GM12878 (cell line): ENCODE measurements at regions not wholly inside any gene's neighbourhood (a gene's known extent, or its start where the extent isn't known, plus 50 kb on each side); places are given as distances from the start of the nearest gene placed in this dataset.

Source experiments
- ATAC-seq: fragments of 200-7000 bp; cut with Tn5 transposase; 3 replicates; pipeline ENCODE4 v1.9.1; 2020; ENCODE audit warnings: mild to moderate bottlenecking, moderate library complexity
- BruUV-seq: library from RNA; stranded (reverse); fragments of 400-500 nt; replicated peaks from 2 replicates; lab custom pipeline; 2021; lab: Mats Ljungman, UMichigan
- CTCF ChIA-PET: fragments of 300-600 bp; sonication (Branson Sonifier 250); formaldehyde crosslinking; extraction: SDS; loops from one replicate; lab custom pipeline; 2021; ENCODE audit warnings: inconsistent platforms; lab: Yijun Ruan, JAX
- POLR2A ChIA-PET: fragments of 350-600 bp; formaldehyde crosslinking; extraction: SDS; loops from one replicate; lab custom pipeline; 2021; ENCODE audit warnings: inconsistent platforms; lab: Charles Lee
- RAD21 ChIA-PET: fragments of 300-600 bp; sonication (Branson Sonifier 250); formaldehyde crosslinking; loops from one replicate; lab custom pipeline; 2023; ENCODE audit warnings: antibody characterized with exemption; ENCODE audit not compliant: unreplicated experiment; lab: Charles Lee
- SMC1A ChIA-PET: fragments of 300-600 bp; sonication (Branson Sonifier 250); formaldehyde crosslinking; loops from one replicate; lab custom pipeline; 2023; ENCODE audit not compliant: unreplicated experiment, uncharacterized antibody; lab: Charles Lee
- DNase-seq: peaks from one replicate; pipeline ENCODE4 v3.0.0-alpha.2; 2011; ENCODE audit warnings: low read depth, low spot score
- FAIRE-seq: peaks from 3 replicates; lab custom pipeline; 2011; peaks lifted over from hg19 to GRCh38; lab: Jason Lieb, UNC
- H2AFZ ChIP-seq: 2 replicates; pipeline ENCODE4 v1.6.0; 2011; ENCODE audit warnings: low read depth, low read length, control low read depth; ENCODE audit not compliant: control insufficient read depth
- H3K27ac ChIP-seq: 2 replicates; pipeline ENCODE4 v1.5.1; 2011; ENCODE audit warnings: control low read depth; ENCODE audit not compliant: control insufficient read depth, insufficient read depth
- H3K27me3 ChIP-seq, 2 experiments: replicated peaks in 1 of 2; 2 replicates each; pipeline versions ENCODE4 v1.6.0 to v1.6.1; 2011; ENCODE audit warnings: low read length in 1 of 2; ENCODE audit not compliant: control insufficient read depth in 2 of 2, insufficient read depth in 2 of 2
- H3K36me3 ChIP-seq, 2 experiments: 2 replicates each; pipeline ENCODE4 v1.5.1; 2011; ENCODE audit warnings: low read length in 1 of 2; ENCODE audit not compliant: control insufficient read depth in 2 of 2, insufficient read depth in 2 of 2
- H3K4me1 ChIP-seq: 2 replicates; pipeline ENCODE4 v1.6.1; 2011; ENCODE audit warnings: mild to moderate bottlenecking, low read length, moderate library complexity, mixed read lengths; ENCODE audit not compliant: control insufficient read depth, insufficient read depth
- H3K4me2 ChIP-seq: 2 replicates; pipeline ENCODE4 v1.6.0; 2011; ENCODE audit warnings: control low read depth; ENCODE audit not compliant: control insufficient read depth, insufficient read depth
- H3K4me3 ChIP-seq: fragments of 200-600 bp; sonication (generic); 2 replicates; pipeline ENCODE4 v1.5.1; 2016
- H3K79me2 ChIP-seq: 2 replicates; pipeline ENCODE4 v1.6.0; 2011; ENCODE audit warnings: low read length; ENCODE audit not compliant: control insufficient read depth, insufficient read depth
- H3K9ac ChIP-seq: 2 replicates; pipeline ENCODE4 v1.8.0; 2011; ENCODE audit warnings: low read length, control low read depth, mixed read lengths; ENCODE audit not compliant: control insufficient read depth, insufficient read depth
- H3K9me3 ChIP-seq: replicated peaks from 3 replicates; pipeline ENCODE4 v1.5.1; 2011; ENCODE audit warnings: mild to moderate bottlenecking, low read length; ENCODE audit not compliant: control insufficient read depth, insufficient read depth
- H4K20me1 ChIP-seq: 2 replicates; pipeline ENCODE4 v1.6.0; 2011; ENCODE audit not compliant: control insufficient read depth, insufficient read depth
- DPF2 ChIP-seq: fragments of 450-650 bp; IDR thresholded peaks from 2 replicates; pipeline ENCODE4 v1.6.1; 2017; ENCODE audit warnings: mild to moderate bottlenecking
- ETV6 ChIP-seq, 2 experiments: fragments of 450-650 bp in 1 of 2; IDR thresholded peaks in 1 of 2; conservative IDR thresholded peaks in 1 of 2; 2 replicates each; pipeline ENCODE4 v1.6.1; 2014; ENCODE audit warnings: antibody characterized with exemption in 1 of 2, borderline replicate concordance in 1 of 2, low read depth in 1 of 2, mild to moderate bottlenecking in 1 of 2, moderate library complexity in 1 of 2
- HDGF ChIP-seq: fragments of 450-650 bp; IDR thresholded peaks from 2 replicates; pipeline ENCODE4 v1.6.1; 2016; ENCODE audit warnings: antibody characterized with exemption
- REST ChIP-seq: IDR thresholded peaks from 2 replicates; pipeline ENCODE4 v1.6.1; 2012; ENCODE audit warnings: mild to moderate bottlenecking, low read depth, low read length
- SP1 ChIP-seq: IDR thresholded peaks from one replicate; pipeline ENCODE4 v1.6.1; 2011; ENCODE audit warnings: low read depth, low read length
- WGBS: methylation state at CpG from one replicate; pipeline ENCODE4 v1.1.6; 2016; ENCODE audit warnings: low lambda C conversion rate; ENCODE audit not compliant: insufficient replicate concordance, insufficient coverage; ENCODE audit errors: missing lambda C conversion rate; 5-methylcytosine and 5-hydroxymethylcytosine counted together
- in situ Hi-C: fragments of 300-500 bp; cut with MboI; formaldehyde crosslinking; loops from 9 replicates; pipeline ENCODE4 v1.14.3; 2018; ENCODE audit warnings: mixed read lengths
- intact Hi-C: fragments of 100-400 bp; cut with micrococcal nuclease; formaldehyde crosslinking; loops from one replicate; pipeline ENCODE4 v1.14.2; 2022; ENCODE audit not compliant: unreplicated experiment
- TF ChIP-seq, protein P1 (sequence below): fragments of 450-650 bp; IDR thresholded peaks from 2 replicates; pipeline ENCODE4 v1.6.1; 2018; ENCODE audit warnings: borderline replicate concordance, mild to moderate bottlenecking; ENCODE audit not compliant: partially characterized antibody

DNA sequence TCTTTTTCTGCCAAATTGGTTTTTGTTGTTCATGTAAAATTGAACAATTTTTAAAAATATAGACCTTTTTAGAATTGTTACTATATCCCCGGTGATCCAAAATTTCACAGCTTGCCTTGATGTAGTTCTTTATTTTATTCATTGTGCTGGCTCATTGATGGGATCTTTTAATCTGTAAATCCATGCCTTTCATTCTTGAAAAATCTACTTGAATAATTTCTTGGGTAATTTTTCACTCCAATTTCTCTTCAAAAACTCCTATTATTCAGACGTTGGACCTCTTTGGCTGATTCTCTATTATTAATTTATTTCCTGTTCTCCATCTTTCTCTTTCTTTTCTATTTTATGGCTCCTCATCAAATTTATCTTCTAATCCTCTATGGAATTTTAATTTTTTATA is 476.1 kb upstream of the CITED2 start:
- WGBS: 88% methylated on average over 2 of the region's 2 CpGs

More for the DNA sequence above, 476.1 kb upstream of the CITED2 start:
- FAIRE-seq: no peak
- RAD21 ChIA-PET: interaction anchor here (0.6 to 1.6 kb wide), 2 partner anchors 8 to 40 kb away, joined by 3 to 4 read pairs; no protein-coding TSS in a partner anchor
- H3K27ac ChIP-seq: no peak overlapping the region
- H2AFZ ChIP-seq: no peak overlapping the region
- in situ Hi-C loops (no loop called here), intact Hi-C loops (no loop called here)
- no peaks in the 10 kb centered on the region for H4K20me1 ChIP-seq
- no peaks in the 10 kb centered on the region for H3K9me3 ChIP-seq
- TF ChIP-seq REST (no peak), HDGF (no peak), DPF2 (no peak), ETV6 (conservative IDR thresholded peaks at IDR 0.05 in 1 of 2, IDR thresholded peaks at IDR 0.05 in 1 of 2; ENCODE audit: borderline replicate concordance in 1 of 2, low read depth in 1 of 2) (no peak), SP1 (no peak)
- TF ChIP-seq, protein P1, sequence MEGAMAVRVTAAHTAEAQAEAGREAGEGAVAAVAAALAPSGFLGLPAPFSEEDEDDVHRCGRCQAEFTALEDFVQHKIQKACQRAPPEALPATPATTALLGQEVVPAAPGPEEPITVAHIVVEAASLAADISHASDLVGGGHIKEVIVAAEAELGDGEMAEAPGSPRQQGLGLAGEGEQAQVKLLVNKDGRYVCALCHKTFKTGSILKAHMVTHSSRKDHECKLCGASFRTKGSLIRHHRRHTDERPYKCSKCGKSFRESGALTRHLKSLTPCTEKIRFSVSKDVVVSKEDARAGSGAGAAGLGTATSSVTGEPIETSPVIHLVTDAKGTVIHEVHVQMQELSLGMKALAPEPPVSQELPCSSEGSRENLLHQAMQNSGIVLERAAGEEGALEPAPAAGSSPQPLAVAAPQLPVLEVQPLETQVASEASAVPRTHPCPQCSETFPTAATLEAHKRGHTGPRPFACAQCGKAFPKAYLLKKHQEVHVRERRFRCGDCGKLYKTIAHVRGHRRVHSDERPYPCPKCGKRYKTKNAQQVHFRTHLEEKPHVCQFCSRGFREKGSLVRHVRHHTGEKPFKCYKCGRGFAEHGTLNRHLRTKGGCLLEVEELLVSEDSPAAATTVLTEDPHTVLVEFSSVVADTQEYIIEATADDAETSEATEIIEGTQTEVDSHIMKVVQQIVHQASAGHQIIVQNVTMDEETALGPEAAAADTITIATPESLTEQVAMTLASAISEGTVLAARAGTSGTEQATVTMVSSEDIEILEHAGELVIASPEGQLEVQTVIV: no peak
- no TSS peak for BruUV-seq
- H3K4me3 ChIP-seq: no peak overlapping the region
- SMC1A ChIA-PET: interaction anchor here (1.0 to 1.8 kb wide), 4 partner anchors 8 to 481 kb away, joined by 3 to 6 read pairs (median 4); no protein-coding TSS in a partner anchor
- H3K9ac ChIP-seq: no peak overlapping the region
- H3K79me2 ChIP-seq: no peaks in the 10 kb centered on the region
- no peak for DNase-seq
- no peak overlapping the region for H3K4me2 ChIP-seq
- H3K4me1 ChIP-seq: no peaks in the 10 kb centered on the region
- H3K27me3 ChIP-seq: no peaks in the 10 kb centered on the region
- no peak for ATAC-seq
- CTCF ChIA-PET: interaction anchor here (1.0 to 1.3 kb wide), 3 partner anchors 13 to 481 kb away, joined by 3 to 4 read pairs (median 3); no protein-coding TSS in a partner anchor
- POLR2A ChIA-PET: no interaction called here
- no peaks in the 10 kb centered on the region for H3K36me3 ChIP-seq
